ENCODE measurements at regions not wholly inside any gene's neighbourhood (a gene's known extent, or its start where the extent isn't known, plus 50 kb on each side); places are given as distances from the start of the nearest gene placed in this dataset.
"Not testable (repeated sequence)": the region's sequence is repeated elsewhere in the genome, so short reads cannot be mapped to it uniquely, and the experiment has no call there.

DNA sequence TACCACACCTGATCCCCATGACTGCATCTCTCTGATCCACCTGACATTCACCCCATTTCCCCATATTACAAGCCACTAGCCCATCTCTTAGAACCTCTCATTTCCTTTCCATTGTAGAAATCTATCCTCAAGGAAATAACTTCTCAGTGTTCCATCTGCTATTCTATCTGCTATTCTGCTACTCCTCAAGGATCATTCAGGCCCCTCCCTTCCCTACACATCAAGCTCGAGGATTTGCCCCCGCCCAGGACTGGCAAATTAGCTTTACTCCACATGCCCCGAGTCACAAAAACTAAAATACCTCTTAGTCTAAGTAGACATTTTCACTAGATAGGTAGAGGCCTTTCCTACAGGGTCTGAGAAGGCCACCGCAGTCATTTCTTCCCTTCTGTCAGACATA is 517.0 kb downstream of the IRS2 start:
- not testable (repeated sequence) for DNase-seq

DNA sequence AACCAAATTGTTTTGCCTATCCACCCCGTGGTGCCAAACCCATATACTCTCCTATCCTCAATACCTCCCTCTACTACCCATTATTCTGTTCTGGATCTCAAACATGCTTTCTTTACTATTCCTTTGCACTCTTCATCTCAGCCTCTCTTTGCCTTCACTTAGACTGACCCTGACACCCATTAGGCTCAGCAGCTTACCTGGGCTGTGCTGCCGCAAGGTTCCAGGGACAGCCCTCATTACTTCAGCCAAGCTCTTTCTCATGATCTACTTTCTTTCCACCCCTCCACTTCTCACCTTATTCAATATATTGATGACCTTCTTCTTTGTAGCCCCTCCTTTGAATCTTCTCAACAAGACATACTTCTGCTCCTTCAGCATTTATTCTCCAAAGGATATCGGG is 517.9 kb downstream of the IRS2 start:
- DNase-seq = not testable (repeated sequence)

DNA sequence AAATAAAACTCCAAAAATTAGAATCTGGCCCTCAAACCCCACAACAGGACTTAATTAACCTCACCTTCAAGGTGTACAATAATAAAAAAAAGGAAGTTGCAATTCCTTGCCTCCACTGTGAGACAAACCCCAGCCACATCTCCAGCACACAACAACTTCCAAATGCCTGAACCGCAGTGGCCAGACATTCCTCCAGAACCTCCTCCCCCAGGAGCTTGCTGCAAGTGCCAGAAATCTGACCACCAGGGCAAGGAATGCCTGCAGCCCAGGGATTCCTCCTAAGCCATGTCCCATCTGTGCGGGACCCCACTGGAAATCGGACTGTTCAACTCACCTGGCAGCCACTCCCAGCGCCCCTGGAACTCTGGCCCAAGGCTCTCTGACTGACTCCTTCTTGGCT is 519.0 kb downstream of the IRS2 start:
- not testable (repeated sequence) for DNase-seq

DNA sequence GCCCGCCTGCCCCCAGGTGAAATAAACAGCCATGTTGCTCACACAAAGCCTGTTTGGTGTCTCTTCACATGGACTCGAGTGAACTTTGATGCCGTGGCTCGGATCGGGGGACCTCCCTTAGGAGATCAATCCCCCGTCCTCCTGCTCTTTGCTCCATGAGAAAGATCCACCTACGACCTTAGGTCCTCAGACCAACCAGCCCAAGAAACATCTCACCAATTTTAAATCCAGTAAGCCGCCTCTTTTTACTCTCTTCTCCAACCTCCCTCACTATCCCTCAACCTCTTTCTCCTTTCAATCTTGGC is 521.0 kb downstream of the IRS2 start:
- not testable (repeated sequence) for DNase-seq

DNA sequence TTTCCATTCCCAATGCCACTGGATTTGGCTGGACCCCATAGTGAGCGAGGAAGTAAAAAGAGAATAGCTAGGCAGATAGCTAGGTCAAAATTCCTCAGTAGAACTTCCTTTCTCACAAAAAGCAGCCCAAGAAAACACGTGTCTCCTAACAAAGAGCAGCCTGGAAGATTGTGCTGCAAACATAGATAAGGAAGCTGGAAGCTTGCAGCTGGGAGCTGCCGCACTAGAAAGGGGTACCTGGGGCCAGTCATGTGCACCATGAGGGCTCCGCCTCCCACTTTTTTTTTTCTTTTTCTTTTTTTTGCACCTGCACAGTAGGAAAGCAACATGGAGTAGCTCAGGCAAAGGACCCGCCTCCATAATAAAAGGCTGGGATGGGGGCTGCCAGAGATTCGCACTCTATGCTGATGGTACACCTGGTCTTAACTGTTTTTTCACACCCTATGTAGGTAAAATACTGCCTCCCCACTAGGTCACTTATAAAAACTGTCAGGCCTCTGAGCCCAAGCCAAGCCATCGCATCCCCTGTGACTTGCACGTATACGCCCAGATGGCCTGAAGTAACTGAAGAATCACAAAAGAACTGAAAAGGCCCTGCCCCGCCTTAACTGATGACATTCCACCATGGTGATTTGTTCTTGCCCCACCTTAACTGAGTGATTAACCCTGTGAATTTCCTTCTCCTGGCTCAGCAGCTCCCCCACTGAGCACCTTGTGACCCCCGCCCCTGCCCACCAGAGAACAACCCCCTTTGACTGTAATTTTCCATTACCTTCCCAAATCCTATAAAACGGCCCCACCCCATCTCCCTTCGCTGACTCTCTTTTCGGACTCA is 521.6 kb downstream of the IRS2 start:
- not testable (repeated sequence) for DNase-seq

DNA sequence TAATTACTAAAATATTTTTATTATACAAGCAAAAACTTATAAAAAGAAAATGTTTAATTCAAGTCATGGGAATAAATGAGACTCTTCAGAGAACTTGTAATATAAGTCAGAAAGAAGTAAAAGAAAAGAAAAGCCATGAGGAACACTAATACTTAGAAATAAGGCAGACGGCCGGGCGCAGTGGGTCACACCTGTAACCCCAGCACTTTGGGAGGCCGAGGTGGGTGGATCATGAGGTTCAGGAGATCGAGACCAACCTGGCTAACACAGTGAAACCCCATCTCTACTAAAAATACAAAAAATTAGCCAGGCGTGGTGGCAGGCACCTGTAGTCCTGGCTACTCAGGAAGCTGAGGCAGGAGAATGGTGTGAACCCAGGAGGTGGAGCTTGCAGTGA is 528.6 kb downstream of the IRS2 start:
- DNase-seq = not testable (repeated sequence)

Data from midbrain (tissue), 1 donor.